ENCODE measurements at regions not wholly inside any gene's neighbourhood (a gene's known extent, or its start where the extent isn't known, plus 50 kb on each side); places are given as distances from the start of the nearest gene placed in this dataset.

GRCh38 chr20:22366631-22367030 is 217.7 kb downstream of the FOXA2 start:
- no peak for DNase-seq

GRCh38 chr20:22354647-22355046 is 229.7 kb downstream of the FOXA2 start:
- no peak for DNase-seq

GRCh38 chr20:22353586-22353985 is 230.8 kb downstream of the FOXA2 start:
- no peak for DNase-seq

- DNase-seq = no peak
Observed at GRCh38 chr20:22352019-22352418, 232.4 kb downstream of the FOXA2 start.

- DNase-seq = no peak
Observed at GRCh38 chr20:22350624-22351023, 233.7 kb downstream of the FOXA2 start.

- no peak for DNase-seq
Observed at GRCh38 chr20:22348010-22348409, 236.4 kb downstream of the FOXA2 start.

GRCh38 chr20:22346716-22347115 is 237.7 kb downstream of the FOXA2 start:
- DNase-seq = no peak

GRCh38 chr20:22343612-22344011 is 240.8 kb downstream of the FOXA2 start:
- no peak for DNase-seq

GRCh38 chr20:22342410-22342809 is 242.0 kb downstream of the FOXA2 start:
- no peak for DNase-seq

- DNase-seq = peak; percentile 48 to 71
Observed at GRCh38 chr20:22341508-22341907, 242.9 kb downstream of the FOXA2 start.

- DNase-seq = no peak
Observed at GRCh38 chr20:22339946-22340345, 244.4 kb downstream of the FOXA2 start.

GRCh38 chr20:22339091-22339881 is 245.1 kb downstream of the FOXA2 start:
- DNase-seq = peak; percentile 5 to 74

- DNase-seq = no peak
Observed at GRCh38 chr20:22338140-22338708, 246.1 kb downstream of the FOXA2 start.

GRCh38 chr20:22335210-22335609 is 249.2 kb downstream of the FOXA2 start:
- DNase-seq = no peak

GRCh38 chr20:22333885-22334545 is 250.4 kb downstream of the FOXA2 start:
- peak; percentile 19 to 70 for DNase-seq

- DNase-seq = no peak
Observed at GRCh38 chr20:22324505-22324904, 259.9 kb downstream of the FOXA2 start.

- DNase-seq = no peak
Observed at GRCh38 chr20:22322513-22322912, 261.9 kb downstream of the FOXA2 start.

GRCh38 chr20:22321191-22321590 is 263.2 kb downstream of the FOXA2 start:
- DNase-seq = no peak

GRCh38 chr20:22320245-22320915 is 264.0 kb downstream of the FOXA2 start:
- no peak for DNase-seq

- no peak for DNase-seq
Observed at GRCh38 chr20:22315771-22316170, 268.6 kb downstream of the FOXA2 start.

- DNase-seq = no peak
Observed at GRCh38 chr20:22315073-22315472, 269.3 kb downstream of the FOXA2 start.

GRCh38 chr20:22312744-22313346 is 271.5 kb downstream of the FOXA2 start:
- peak; percentile 19 to 28 for DNase-seq

- no peak for DNase-seq
Observed at GRCh38 chr20:22308934-22309333, 275.4 kb downstream of the FOXA2 start.
